NCI-H2107 (cell line): ENCODE measurements at regions not wholly inside any gene's neighbourhood (a gene's known extent, or its start where the extent isn't known, plus 50 kb on each side); places are given as distances from the start of the nearest gene placed in this dataset.

Experiments used
- DNase-seq: peaks from one replicate; lab custom pipeline; 2025; lab: John Stamatoyannopoulos, UW

DNA sequence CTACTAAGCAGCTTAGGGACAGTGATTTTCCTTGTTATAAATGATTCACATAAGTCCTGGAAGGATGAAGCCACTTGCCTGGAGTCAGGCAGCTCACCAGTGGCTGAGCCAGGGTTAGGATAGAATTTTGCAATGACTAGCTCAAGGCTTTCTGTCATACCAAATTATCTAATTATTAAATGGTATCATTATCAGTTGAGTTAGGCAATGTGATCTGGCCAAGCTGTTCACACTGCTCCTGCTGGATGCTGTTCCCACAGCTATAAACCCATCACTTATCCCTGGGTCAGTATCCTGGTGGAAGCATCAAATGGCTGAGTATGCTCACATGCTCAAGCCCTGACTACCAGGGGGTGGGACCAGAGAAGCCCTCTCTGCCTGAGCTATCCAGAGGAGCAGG lies 235.2 kb downstream of the MTX2 start:
- DNase-seq: no peak

GRCh38 chr2:176507786-176508185 lies 238.5 kb downstream of the MTX2 start:
- DNase-seq: no peak

GRCh38 chr2:176508374-176508773 lies 239.1 kb downstream of the MTX2 start:
- no peak for DNase-seq

DNA sequence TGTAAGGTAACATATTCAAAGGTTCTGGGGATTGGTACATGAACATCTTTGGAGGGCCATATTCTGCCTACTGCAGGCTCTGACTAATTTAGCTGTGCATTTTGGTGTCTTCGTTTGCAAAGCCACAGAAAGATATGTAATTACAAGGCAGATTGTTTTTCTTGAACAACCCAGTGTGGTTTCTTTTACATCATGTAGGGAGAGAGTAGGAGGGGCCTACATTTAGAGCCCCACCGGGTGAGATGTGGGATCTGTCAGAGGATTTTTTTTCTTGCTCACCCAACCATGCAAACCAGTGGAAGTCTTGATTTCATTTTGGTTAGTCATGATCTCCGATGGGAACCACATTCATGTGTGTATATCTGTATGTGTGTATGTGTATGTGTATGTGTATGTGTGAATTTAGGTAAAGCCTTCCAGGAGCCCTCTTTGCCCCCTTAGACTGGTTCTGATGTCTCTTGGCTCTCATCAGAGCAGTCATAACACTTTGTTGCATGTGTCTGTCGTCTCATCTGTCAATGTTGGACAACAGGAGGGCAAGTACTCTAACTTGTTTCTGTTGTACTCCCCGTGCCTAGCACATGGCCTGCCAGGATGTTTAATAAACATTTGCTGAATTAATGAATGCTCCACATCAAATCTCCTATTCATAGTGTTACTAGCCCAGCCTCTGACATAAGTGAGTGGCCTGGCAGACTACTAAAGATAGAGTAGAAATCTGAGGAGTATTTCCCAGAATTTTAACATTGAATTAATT lies 239.9 kb downstream of the MTX2 start:
- no peak for DNase-seq

- no peak for DNase-seq
Observed at GRCh38 chr2:176514276-176514675, 245.0 kb downstream of the MTX2 start.

GRCh38 chr2:176514805-176515500 lies 245.7 kb downstream of the MTX2 start:
- DNase-seq: no peak

DNA sequence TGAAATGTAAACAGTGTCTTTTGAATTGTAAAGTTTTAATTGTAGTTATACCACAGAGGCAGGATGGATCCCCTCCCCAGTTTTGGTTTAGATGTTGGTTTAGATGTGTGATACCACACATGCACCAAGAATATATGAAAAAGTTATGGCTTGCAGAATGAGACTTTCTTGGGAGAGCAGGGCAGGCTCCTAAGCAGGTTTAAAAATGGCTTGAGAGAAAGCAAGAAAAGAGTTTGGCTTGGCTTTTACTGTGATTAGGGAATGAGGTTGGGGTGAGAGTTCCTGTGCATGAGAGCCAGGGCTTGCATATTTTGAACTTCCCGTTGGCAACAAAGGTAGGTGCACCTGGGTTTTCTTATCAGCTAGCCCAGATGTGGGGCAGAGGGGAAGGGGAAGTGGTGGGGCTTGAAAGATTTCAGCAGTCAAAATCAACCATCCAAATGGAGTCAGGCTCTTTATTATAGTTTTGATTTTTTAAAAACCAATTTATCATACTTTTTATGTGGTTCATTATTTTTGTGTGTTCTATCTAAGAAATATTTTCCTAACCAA lies 246.9 kb downstream of the MTX2 start:
- no peak for DNase-seq

GRCh38 chr2:176518823-176519222 lies 249.6 kb downstream of the MTX2 start:
- no peak for DNase-seq

DNA sequence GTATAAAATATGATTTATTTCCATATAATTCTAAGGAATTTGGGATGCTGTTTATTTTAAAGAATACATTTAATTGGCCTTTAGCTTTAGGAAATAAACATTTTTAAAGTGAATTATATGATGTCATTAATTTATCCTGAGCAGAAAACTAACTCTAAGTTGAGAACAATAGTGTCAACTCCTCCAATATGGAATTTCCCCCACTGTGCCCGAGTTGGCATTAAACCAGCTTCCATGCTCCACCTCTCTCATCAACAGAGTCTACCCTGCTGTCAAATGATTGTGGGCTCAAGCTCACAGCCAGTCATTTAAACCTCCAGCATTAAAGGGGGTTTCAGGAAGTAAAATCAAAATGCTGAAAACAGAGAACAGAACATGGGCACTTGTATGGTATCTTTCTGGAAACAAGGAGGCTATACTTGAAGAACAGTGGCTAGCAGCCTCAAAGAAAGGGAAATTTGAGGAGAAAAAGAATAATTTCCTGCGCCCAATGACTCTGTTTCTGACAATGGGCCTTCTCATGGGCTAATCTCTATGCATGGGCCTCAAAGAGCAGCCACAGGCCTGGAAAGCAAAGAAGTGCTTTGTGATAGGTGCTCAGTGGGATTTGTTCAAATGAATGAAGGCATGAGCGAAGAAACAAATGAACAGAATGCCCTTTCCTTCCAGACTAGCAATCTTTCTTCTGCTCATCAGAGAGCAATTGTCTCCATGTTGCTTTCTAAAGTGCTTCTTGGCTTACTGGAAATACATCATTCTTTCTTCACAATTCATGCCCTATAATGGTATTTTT lies 252.8 kb downstream of the MTX2 start:
- DNase-seq: no peak

DNA sequence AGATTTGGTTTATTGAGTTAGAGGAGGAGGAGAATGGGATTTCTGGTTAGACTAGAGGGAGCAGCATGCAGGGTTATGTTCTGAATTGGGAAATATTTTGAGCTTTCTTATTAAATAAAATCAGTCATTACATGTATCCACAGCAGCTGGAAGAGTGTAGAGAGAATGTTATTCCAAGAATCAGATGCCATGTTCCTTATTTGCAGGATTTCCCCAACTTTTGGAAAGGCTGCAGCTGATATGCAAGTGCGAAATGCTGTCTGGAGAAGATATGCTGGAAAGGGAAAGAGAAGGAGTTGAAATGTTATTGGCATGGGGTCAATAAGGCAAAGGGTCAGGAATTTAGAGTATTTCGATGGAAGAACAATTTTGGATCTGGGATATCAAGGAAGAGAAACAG lies 255.8 kb downstream of the MTX2 start:
- no peak for DNase-seq

- peak; percentile 79 for DNase-seq
Observed at GRCh38 chr2:176526995-176527901, 258.0 kb downstream of the MTX2 start.

- DNase-seq: no peak
Observed at GRCh38 chr2:176531608-176532007, 262.4 kb downstream of the MTX2 start.

DNA sequence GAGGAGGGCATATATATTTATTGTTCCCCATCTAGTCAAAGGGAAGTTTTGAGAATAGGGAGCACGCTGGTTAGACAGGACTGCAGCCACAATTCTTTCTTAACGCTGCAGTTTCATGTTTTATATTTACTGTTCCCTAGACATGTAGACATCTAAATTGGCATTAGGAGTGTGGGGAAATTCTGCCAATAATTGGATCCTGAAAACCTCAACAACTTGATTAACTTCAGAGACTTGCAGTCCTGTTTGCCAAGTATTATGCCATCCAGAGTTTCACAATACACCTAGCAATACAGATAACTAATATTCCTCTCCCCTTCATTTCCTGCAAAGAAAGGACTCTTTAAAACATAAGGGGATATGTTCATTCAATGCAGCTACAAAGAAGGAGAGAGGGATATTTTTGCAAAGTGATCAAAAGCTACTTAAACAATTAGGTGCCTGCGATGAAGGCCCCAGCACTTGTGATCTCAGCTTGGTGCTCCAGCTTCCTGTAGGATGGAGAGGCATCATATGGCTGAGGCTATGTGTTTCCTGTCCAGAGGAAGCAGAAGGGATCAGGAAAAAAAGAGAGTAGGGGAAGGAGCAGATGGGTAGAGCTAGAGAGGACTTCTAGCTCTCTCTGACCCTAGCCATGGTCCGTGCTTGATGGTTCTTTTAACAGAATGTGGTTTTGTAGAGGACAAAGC lies 264.4 kb downstream of the MTX2 start:
- DNase-seq: no peak

- DNase-seq: no peak
Observed at GRCh38 chr2:176534798-176535466, 265.7 kb downstream of the MTX2 start.

GRCh38 chr2:176535467-176536113 lies 266.3 kb downstream of the MTX2 start:
- DNase-seq: no peak

DNA sequence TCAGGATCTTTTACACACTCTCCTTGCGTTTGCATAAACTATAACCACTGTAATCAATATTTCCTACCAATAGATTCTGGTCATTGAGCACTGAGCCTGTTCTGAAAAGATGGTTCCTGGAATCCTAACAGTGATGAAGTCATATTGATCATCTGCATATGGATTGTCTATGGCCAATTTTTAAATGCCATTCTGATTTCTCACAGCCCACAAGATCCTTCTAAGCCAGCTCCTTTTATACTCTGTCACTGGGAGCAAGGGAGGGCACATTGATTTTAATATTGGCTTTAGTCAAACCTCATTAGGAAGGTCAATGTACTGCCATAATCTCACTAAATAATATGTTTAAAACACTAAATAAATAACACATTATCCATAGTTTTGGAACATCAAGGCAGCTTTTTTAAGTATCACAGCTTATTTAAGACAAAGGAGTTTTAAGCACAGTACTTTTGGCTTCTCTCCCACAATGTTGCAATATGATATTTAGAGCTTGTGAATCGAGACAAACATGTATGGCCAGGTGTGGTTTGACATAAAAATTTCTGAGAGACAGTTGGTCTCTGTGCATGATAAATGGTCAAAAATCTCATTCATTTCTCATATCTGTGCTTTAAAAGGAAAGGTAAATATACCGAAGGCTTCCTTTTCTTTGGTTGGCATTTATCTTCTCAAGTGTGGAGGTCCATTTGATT lies 267.3 kb downstream of the MTX2 start:
- no peak for DNase-seq

- DNase-seq: no peak
Observed at GRCh38 chr2:176537932-176538331, 268.7 kb downstream of the MTX2 start.

- no peak for DNase-seq
Observed at GRCh38 chr2:176540995-176541394, 271.8 kb downstream of the MTX2 start.

DNA sequence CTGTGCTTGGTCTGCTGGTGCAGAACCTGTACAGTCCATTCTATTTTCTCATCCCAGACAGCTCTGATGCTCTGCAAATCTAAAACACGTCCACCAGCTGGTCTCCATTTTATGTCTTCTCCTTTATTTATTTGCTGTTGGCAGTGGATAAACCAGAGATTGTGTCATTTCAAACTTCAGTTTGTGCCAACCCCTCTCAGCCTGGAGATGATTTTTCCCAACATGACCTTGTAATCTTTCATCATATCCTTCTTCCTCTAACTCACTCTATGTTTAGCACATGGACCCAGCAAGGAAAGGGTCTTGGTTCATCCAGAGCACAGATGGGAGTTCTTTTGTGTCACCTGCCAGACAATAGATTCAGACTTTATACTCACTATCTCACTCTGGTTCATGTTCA lies 273.2 kb downstream of the MTX2 start:
- no peak for DNase-seq
